ENCODE measurements at regions not wholly inside any gene's neighbourhood (a gene's known extent, or its start where the extent isn't known, plus 50 kb on each side); places are given as distances from the start of the nearest gene placed in this dataset.

GRCh38 chr5:87110721-87111120, 157.0 kb upstream of the RASA1 start:
- TF ChIP-seq CTCF (conservative IDR thresholded peaks at IDR 0.05; ENCODE audit: low read length): no peak
- no peak for TF ChIP-seq EZH2phosphoT487 (IDR thresholded peaks at IDR 0.05; ENCODE audit: borderline replicate concordance, low read depth, low read length)

Data from OCI-LY7 (cell line).